ENCODE measurements at regions not wholly inside any gene's neighbourhood (a gene's known extent, or its start where the extent isn't known, plus 50 kb on each side); places are given as distances from the start of the nearest gene placed in this dataset.

DNA sequence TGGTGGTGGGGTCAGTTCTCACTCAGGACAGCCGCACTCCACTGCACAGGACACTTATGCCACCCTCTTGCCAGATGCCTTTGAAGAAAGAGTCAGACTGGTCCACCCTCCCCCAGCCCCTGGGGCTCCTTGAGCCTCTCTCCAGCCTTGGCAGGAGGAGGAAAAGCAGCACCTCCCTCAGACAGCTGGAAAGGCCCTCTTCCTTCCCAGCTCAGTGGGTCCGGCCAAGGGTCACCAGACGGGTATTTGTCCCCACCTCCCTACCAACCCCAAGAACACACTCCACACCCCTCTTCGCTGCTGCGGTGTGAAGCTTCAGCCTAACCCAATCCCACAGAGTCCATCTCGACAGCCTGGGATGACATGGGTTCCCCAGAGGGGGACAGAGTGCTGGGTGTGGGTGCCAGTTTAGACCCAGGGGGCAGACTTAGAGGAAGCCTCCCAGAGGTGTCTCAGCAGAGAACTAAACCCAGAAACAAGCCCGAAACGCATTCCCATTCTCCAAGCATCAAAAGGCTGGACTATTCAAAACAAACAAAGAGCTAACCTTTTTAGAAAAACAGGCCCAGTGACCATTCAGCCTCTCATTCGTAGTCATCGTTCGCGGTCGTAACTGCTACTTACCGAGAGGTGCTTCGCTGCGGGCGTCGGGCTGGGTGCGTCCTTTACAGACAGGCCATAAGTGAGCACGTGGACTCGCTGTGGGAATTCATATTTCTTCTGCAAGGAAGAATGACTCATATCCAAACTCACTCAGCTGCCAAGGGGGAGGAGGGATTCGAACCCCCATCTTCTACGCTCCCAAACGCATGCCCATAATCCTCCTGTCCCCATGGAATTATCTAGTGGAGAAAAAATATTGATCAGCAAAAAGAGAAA is 57.5 kb upstream of the ANO1 start:
- DNase-seq (ENCODE audit: low read depth in 4 of 4, low spot score in 3 of 4): no peak

DNA sequence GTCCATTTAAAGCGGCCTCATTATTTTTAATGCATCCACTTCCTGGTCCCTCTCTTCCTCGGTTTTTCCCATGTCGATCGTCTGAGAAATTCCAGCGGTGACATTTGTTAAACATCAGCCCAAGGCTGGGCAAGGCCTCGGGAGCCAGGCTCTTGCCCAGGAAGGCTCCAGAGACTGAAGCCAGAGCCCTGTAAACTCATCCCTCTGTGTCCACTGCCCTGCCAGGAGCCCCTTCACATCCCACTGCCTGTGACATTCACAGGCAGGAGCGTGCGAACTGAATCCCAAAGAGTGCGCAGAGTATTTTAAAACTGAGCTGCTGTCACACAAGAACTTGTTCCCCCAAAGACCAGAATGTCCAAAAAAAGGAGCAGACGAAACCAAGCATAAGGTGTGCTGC is 56.5 kb upstream of the ANO1 start:
- no peak for DNase-seq (ENCODE audit: low read depth in 4 of 4, low spot score in 3 of 4)

DNA sequence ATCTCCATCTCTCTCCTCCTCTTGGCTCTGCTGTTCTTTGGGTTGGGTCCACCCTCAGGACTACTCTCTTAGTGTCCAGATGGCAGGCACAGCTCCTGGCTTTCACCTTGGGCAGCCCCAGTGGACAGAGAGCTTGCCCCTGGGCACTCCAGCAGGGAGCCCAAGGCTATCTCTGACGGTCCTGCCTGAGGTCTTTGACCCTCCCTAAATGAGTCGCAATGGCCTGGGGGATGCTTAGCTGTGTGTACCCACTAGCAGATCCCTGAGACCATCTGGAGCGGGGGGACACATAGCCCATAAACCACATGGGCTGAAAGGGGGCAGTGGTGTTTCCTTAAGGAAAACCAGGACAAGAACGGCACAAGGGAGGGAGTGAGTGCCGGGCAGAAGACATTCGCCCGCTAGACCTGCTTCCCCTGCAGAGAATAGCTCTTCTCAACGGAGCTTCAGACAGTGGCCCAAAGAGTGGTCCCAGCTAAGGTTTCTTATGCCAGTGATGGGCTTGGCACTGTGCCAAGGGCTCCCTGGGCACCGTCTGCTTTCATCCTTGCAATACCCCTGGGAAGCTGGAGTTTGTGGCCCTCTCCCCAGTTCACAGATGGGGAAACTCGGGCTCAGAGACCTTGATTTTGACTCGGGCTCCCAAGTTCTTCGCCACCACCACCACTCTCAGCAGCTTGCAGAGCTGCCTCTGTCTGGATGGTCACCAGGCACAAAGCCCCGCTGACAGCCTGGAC is 53.9 kb upstream of the ANO1 start:
- DNase-seq (ENCODE audit: low read depth in 4 of 4, low spot score in 3 of 4): no peak

DNA sequence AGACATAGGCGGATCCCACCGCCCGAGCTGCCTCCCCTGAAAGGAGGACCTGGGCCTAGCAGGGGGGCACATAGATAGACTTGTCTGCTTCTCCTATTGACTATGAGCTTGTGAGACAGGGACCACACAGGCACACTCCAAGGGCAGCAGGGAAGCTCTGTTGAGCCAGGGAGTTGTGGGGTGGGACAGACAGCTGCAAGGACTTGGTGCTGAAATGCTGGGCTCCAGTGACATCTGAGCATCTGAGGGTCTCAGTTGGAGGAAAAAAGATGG is 53.4 kb upstream of the ANO1 start:
- DNase-seq (ENCODE audit: low read depth in 4 of 4, low spot score in 3 of 4): no peak

DNA sequence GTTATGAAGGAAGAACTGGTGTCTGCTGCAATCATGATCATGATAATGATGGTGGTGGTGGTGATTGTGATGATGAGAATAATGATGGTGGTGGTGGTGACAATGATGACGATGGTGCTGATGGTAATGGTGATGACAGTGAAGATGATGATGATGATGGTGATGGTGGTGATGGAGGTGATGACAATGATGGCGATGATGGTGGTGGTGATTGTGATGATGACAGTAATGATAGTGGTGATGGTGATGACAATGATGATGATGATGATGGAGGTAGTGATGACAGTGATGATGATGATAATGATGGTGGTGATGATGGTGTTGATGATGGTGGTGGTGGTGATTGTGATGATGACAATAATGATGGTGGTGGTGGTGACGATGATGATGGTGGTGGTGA is 52.8 kb upstream of the ANO1 start:
- no peak for DNase-seq (ENCODE audit: low read depth in 4 of 4, low spot score in 3 of 4)

DNA sequence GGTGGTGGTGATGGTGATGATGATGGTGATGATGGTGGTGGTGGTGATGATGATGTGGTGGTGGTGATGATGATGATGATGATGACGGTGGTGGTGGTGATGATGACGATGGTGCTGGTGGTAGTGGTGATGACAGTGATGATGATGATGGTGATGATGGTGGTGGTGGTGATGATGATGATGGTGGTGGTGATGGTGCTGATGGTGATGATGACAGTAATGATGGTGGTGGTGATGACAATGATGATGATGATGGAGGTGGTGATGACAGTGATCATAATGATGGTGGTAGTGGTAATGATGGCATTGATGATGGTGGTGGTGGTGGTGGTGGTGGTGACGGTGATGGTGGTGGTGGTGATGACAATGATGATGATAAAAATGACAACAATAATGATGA is 52.1 kb upstream of the ANO1 start:
- DNase-seq (ENCODE audit: low read depth in 4 of 4, low spot score in 3 of 4): no peak

DNA sequence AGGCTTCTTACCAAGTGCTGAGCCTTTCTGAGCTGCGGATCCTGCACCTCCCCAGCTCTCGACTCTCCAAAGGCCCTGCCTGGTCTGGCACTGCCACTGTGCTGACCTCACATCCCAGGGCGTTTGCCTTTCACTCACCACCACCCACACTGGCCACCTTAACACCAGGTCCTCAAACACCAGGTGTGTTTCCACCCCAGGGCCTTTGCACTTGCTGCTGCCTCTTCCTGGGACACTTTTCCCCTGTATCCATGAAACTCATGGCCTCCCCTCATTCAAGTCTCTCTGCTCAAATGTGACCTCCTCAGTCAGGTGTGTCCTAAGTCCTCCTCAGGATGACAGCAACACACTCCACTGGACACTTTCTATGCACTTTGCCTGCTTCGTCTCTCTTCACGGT is 51.4 kb upstream of the ANO1 start:
- no peak for DNase-seq (ENCODE audit: low read depth in 4 of 4, low spot score in 3 of 4)

DNA sequence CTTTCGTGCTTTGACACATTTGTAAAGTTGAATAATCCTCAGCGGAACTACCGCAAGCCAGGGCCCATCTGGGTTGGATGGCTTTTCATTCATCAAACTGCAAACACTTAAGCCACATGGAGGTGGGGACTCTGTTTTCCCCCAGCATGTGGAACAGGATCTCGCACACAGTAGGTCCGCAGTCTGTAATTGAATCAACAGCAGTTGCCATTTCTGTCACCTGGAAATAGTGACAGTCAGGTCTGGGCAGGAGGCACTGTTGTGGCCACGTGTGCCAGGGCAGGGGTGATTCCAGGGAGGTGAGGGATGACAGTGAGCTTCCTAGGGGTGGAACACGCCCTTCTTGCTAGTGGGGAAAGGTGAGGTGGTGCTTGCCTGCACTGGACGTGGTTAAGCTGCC is 50.7 kb upstream of the ANO1 start:
- no peak for DNase-seq (ENCODE audit: low read depth in 4 of 4, low spot score in 3 of 4)

DNA sequence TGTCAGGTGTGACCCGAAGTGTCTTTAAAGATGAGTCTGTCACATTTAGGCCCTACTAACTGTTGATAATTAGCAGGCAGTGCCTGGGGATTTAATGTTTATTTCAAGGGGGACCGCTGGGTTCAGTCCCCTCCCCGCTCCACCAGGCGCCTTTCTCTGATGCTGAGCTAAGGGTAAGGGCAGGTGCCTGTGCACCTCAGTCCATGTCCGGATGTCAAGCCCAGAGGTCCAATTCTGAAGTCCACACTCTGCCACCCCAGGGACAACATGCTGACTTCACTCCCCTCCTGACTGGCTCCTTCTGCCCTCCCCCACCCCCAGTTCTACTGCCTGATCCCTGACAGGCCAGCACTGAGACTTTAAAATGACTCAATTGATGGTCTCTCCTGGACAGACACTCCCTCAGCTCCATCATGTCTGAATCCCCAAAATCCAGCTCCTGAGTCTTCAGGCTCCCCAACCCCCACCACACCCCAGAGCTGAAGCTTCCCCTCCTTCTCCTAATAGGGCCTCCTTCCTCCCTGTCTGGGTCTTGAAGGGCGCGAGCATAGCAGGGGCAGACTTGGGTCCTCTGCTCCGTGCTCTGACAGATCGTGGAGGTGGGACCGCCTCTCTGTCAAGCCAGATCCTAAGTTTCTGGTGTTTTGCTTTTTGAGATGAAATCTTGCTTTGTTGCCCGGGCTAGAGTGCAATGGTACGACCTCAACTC is 49.8 kb upstream of the ANO1 start:
- no peak for DNase-seq (ENCODE audit: low read depth in 4 of 4, low spot score in 3 of 4)
